ENCODE measurements at regions not wholly inside any gene's neighbourhood (a gene's known extent, or its start where the extent isn't known, plus 50 kb on each side); places are given as distances from the start of the nearest gene placed in this dataset.

DNA sequence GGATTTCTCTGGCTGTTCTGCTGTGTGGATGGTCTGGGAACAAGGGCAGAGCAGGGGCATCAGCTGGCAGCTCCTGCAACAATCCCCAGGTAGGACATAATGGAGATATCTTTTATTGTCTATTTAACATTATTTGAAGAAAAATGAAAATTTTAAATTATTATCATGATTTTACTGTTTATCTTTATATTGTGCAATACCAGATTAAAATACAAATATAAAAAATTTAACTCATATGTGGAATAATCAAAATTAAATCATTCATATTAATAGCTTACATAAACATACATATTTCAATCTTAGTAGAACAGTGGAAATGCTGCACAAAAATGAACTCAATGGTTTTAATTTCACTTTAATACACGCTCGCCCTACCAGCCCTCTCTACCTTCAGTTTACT lies 70.6 kb upstream of the FAM110C start:
- peaks cover 40% of the 10 kb centered on the region for H3K27me3 ChIP-seq (ENCODE audit: low read depth)
- TF ChIP-seq, protein P1, sequence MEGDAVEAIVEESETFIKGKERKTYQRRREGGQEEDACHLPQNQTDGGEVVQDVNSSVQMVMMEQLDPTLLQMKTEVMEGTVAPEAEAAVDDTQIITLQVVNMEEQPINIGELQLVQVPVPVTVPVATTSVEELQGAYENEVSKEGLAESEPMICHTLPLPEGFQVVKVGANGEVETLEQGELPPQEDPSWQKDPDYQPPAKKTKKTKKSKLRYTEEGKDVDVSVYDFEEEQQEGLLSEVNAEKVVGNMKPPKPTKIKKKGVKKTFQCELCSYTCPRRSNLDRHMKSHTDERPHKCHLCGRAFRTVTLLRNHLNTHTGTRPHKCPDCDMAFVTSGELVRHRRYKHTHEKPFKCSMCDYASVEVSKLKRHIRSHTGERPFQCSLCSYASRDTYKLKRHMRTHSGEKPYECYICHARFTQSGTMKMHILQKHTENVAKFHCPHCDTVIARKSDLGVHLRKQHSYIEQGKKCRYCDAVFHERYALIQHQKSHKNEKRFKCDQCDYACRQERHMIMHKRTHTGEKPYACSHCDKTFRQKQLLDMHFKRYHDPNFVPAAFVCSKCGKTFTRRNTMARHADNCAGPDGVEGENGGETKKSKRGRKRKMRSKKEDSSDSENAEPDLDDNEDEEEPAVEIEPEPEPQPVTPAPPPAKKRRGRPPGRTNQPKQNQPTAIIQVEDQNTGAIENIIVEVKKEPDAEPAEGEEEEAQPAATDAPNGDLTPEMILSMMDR (IDR thresholded peaks at IDR 0.05; ENCODE audit: borderline replicate concordance) = no peak
- H3K36me3 ChIP-seq = no peaks in the 10 kb centered on the region
- intact Hi-C loops (cut with micrococcal nuclease) = no loop called here
- peaks cover 6% of the 10 kb centered on the region for H3K4me1 ChIP-seq
- no peaks in the 10 kb centered on the region for H3K9me3 ChIP-seq (replicated peaks)
- H3K4me3 ChIP-seq = no peak overlapping the region
- no peak for DNase-seq
- H3K27ac ChIP-seq (replicated peaks) = no peak overlapping the region

GRCh38 chr2:115303-115702 lies 69.0 kb upstream of the FAM110C start:
- TF ChIP-seq, protein P1 (IDR thresholded peaks at IDR 0.05; ENCODE audit: borderline replicate concordance) = no peak
- H3K9me3 ChIP-seq (replicated peaks) = no peaks in the 10 kb centered on the region
- H3K27me3 ChIP-seq (ENCODE audit: low read depth) = peaks cover 26% of the 10 kb centered on the region
- no peaks in the 10 kb centered on the region for H3K36me3 ChIP-seq
- intact Hi-C loops (cut with micrococcal nuclease) = no loop called here
- peaks cover 6% of the 10 kb centered on the region for H3K4me1 ChIP-seq
- no peak overlapping the region for H3K27ac ChIP-seq (replicated peaks)
- H3K4me3 ChIP-seq = no peak overlapping the region
- no peak for DNase-seq

DNA sequence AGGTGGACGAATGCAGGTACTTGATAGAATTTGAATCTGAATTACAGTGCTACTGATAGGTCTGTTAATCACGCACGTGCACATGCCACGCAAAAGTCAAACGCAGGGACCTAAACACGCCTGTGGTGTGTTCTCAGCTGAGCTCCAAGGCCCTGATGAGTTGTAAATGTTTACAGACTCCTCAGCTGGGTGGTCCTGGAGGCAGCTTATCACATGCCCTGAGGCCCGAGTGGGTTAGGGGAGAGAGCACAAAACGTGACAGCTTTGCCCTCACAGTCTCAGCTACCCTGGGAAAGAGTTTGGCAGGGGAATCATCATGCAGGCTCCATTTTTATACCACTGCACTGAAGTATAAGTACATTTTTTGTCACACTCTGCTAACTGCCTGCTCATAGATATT lies 68.3 kb upstream of the FAM110C start:
- no peak for DNase-seq
- H3K27ac ChIP-seq (replicated peaks) = no peak overlapping the region
- no peak overlapping the region for H3K4me3 ChIP-seq
- peaks cover 6% of the 10 kb centered on the region for H3K4me1 ChIP-seq
- H3K9me3 ChIP-seq (replicated peaks) = no peaks in the 10 kb centered on the region
- TF ChIP-seq, protein P1 (IDR thresholded peaks at IDR 0.05; ENCODE audit: borderline replicate concordance) = no peak
- peaks cover 26% of the 10 kb centered on the region for H3K27me3 ChIP-seq (ENCODE audit: low read depth)
- H3K36me3 ChIP-seq = no peaks in the 10 kb centered on the region
- intact Hi-C loops (cut with micrococcal nuclease) = no loop called here

DNA sequence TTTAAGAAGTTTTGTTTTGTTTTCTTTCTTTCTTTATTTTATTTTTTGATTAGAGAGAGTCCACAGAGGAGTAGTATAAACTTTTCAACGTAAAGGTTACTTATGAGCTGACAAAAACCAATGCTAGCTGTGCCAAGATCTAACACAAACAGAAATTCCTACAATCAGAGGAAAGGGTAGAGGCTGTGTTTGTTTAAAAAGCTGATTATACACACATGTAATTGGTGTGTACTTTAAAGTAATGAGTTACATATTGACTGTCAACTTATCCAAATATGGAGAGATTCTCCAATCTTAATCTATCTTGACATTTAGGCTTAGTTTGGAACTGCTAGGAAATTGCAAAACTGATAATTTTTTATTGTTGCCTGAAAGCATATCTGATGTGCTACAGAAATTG lies 63.7 kb upstream of the FAM110C start:
- peaks cover 26% of the 10 kb centered on the region for H3K9me3 ChIP-seq (replicated peaks)
- peaks cover 23% of the 10 kb centered on the region for H3K27me3 ChIP-seq (ENCODE audit: low read depth)
- TF ChIP-seq, protein P1 (IDR thresholded peaks at IDR 0.05; ENCODE audit: borderline replicate concordance) = no peak
- intact Hi-C loops (cut with micrococcal nuclease) = no loop called here
- no peak overlapping the region for H3K27ac ChIP-seq (replicated peaks)
- H3K4me1 ChIP-seq = peaks cover 6% of the 10 kb centered on the region
- no peak overlapping the region for H3K4me3 ChIP-seq
- no peaks in the 10 kb centered on the region for H3K36me3 ChIP-seq
- DNase-seq = no peak

DNA sequence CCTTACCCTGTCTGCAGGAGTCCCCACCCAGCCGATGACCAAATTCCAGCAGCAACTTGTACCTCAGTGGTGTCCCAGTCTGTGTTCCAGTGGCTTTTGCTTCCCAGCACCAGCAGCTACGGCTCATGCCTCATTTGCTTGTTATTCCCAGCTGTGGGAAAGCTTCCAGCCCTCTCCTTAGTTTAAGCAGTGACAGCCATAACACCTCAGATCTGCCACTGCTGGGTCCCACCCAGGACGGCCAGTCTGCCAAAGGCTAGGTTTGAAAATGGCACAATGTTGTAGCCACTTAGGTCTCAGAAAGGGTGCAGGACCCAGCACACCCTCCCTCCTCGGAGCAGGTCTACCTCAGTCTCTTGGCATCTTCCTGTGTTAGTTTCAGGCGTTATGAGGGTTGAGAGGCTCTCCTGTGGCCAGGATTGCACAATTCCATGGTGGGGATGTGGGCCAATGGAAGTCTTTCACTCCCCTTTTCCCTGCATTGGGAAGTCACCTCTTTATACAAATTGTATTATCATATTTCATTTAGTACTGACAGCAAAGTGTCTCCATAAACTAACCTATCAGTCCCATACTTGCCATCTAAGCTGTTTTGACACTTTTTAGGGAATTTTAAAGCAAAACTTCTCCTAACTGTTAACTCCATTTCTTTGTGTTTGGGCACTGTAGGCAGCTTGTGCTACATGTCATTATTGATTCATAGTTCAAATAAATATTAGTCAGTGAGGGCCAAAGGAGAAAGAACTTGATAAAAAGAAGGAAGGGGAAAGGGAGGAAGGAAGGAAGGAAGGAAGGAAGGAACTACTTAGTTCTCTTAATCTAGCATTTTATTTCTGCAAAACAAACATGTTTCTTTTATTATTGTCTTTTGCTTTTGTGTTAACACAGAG lies 62.9 kb upstream of the FAM110C start:
- H3K36me3 ChIP-seq = no peaks in the 10 kb centered on the region
- no peak for DNase-seq
- H3K4me1 ChIP-seq = no peaks in the 10 kb centered on the region
- H3K9me3 ChIP-seq (replicated peaks) = peaks cover 31% of the 10 kb centered on the region
- intact Hi-C loops (cut with micrococcal nuclease) = no loop called here
- peaks cover 16% of the 10 kb centered on the region for H3K27me3 ChIP-seq (ENCODE audit: low read depth)
- TF ChIP-seq, protein P1 (IDR thresholded peaks at IDR 0.05; ENCODE audit: borderline replicate concordance) = no peak
- no peak overlapping the region for H3K4me3 ChIP-seq
- no peak overlapping the region for H3K27ac ChIP-seq (replicated peaks)

All from left ventricle myocardium inferior (tissue), 1 donor.